Left lung (tissue), 4 donors: ENCODE measurements at regions not wholly inside any gene's neighbourhood (a gene's known extent, or its start where the extent isn't known, plus 50 kb on each side); places are given as distances from the start of the nearest gene placed in this dataset.

Experiments used
- ATAC-seq: fragments of 200-7000 bp; cut with Tn5 transposase; one replicate; pipeline ENCODE4 v1.9.1; 2020; ENCODE audit warnings: moderate library complexity
- DNase-seq, 4 donors: peaks; one replicate each; pipeline ENCODE4 v3.0.0-alpha.2; 2013 to 2020
- H3K27ac ChIP-seq, 2 donors: fragments of 200-600 bp; sonication (generic) in 1 of 2; one replicate each; pipeline versions ENCODE4 v1.5.0 to v1.8.0; 2020 to 2021
- H3K27me3 ChIP-seq, 2 donors: fragments of 200-600 bp; sonication (generic) in 1 of 2; one replicate each; pipeline versions ENCODE4 v1.5.0 to v1.8.0; 2020 to 2021
- H3K36me3 ChIP-seq, 2 donors: fragments of 200-600 bp; sonication (generic) in 1 of 2; one replicate each; pipeline versions ENCODE4 v1.5.0 to v1.8.0; 2020 to 2021
- H3K4me1 ChIP-seq, 2 donors: fragments of 200-600 bp; one replicate each; pipeline ENCODE4 v1.8.0; 2021
- H3K4me3 ChIP-seq, 2 donors: fragments of 200-600 bp; sonication (generic) in 1 of 2; one replicate each; pipeline versions ENCODE4 v1.5.0 to v1.8.0; 2020 to 2021; ENCODE audit warnings: mild to moderate bottlenecking in 1 of 2
- H3K9me3 ChIP-seq, 2 donors: fragments of 200-600 bp; sonication (generic) in 1 of 2; one replicate each; pipeline versions ENCODE4 v1.5.0 to v1.8.0; 2020 to 2021
- CTCF ChIP-seq, 2 donors: fragments of 200-600 bp; sonication (generic) in 1 of 2; IDR thresholded peaks; one replicate each; pipeline versions ENCODE4 v1.5.0 to v1.8.0; 2021; ENCODE audit warnings: antibody characterized with exemption in 2 of 2
- intact Hi-C, 2 donors: fragments of 100-400 bp; cut with DNase I; formaldehyde crosslinking; loops; one replicate each; pipeline versions ENCODE4 v1.11.2 to v1.14.2; 2022
- donor health status: DM: no; HTN: yes; CAD: no.
- donor health status: DM: no; HTN: no; CAD: no.

DNA sequence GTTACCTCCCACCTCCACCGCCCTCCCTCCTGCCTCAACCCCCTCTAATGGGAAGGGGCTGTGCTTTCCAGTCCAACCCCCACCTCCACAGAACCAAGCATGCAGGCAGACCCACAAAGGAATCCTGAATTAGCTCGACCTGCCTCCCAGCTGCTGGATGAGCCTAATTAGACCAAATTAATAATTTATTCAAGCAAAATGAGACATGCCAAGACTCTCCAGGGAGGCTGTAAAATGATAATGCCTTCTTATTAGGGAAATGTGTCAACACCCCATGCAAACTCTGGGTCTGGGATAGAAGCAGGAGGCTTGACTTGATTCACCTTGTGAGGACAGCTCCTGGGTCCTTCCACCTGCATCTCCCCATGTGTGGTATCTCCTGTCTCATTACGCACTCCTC, 59.4 kb upstream of the HMGXB4 start:
- no peak overlapping the region for H3K27ac ChIP-seq
- intact Hi-C loops = no loop called here
- ATAC-seq (no peak), DNase-seq (no peak)
- TF ChIP-seq CTCF (IDR thresholded peaks at IDR 0.05) = no peak
- no peak overlapping the region for H3K4me3 ChIP-seq
- no peaks in the 10 kb centered on the region for H3K4me1 ChIP-seq
- H3K27me3 ChIP-seq = peaks cover 0 to 38% of the 10 kb centered on the region in 2 donors
- no peaks in the 10 kb centered on the region for H3K9me3 ChIP-seq
- no peaks in the 10 kb centered on the region for H3K36me3 ChIP-seq

GRCh38 chr22:35198738-35199137, 58.6 kb upstream of the HMGXB4 start:
- H3K9me3 ChIP-seq = no peaks in the 10 kb centered on the region
- no peaks in the 10 kb centered on the region for H3K36me3 ChIP-seq
- TF ChIP-seq CTCF (IDR thresholded peaks at IDR 0.05) = no peak
- no peak for DNase-seq
- H3K27ac ChIP-seq = no peak overlapping the region
- intact Hi-C loops = no loop called here
- no peak overlapping the region for H3K4me3 ChIP-seq
- no peaks in the 10 kb centered on the region for H3K4me1 ChIP-seq
- ATAC-seq = no peak
- H3K27me3 ChIP-seq = peaks cover 0 to 38% of the 10 kb centered on the region in 2 donors

DNA sequence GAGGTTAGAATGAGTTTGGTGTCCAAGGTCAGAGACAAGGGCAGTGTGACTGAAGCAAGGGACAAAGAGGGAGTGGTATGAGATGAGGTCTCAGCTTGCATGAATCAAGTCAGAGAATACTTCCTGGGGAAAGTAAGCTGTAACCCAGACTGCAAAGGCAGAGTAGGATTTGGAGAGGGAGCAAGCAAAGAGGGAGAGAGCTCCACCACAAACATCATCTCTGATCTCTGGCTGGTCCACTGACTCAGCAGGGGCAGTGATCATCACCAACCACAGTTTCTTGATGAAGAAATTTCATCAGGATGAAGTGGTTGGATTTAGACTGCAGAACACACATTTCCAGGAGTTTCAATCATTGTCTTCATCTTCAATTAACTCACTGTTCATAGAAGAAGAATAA, 54.9 kb upstream of the HMGXB4 start:
- ATAC-seq = no peak
- no peak for DNase-seq
- Histone ChIP-seq H3K4me1 (no peaks in the 10 kb centered on the region), H3K36me3 (no peaks in the 10 kb centered on the region), H3K9me3 (no peaks in the 10 kb centered on the region), H3K27ac (no peak overlapping the region), H3K27me3 (peaks cover 0 to 36% of the 10 kb centered on the region in 2 donors), H3K4me3 (no peak overlapping the region)
- intact Hi-C loops = no loop called here
- TF ChIP-seq CTCF (IDR thresholded peaks at IDR 0.05) = no peak

- no peak for DNase-seq
- Histone ChIP-seq H3K4me3 (no peak overlapping the region), H3K4me1 (no peaks in the 10 kb centered on the region), H3K36me3 (no peaks in the 10 kb centered on the region), H3K27me3 (peaks cover 0 to 36% of the 10 kb centered on the region in 2 donors), H3K27ac (no peak overlapping the region), H3K9me3 (no peaks in the 10 kb centered on the region)
- intact Hi-C loops = no loop called here
- TF ChIP-seq CTCF (IDR thresholded peaks at IDR 0.05) = no peak
- no peak for ATAC-seq
These were observed 53.7 kb upstream of the HMGXB4 start for GRCh38 chr22:35203583-35203982.

- no peaks in the 10 kb centered on the region for H3K36me3 ChIP-seq
- H3K27ac ChIP-seq = no peak overlapping the region
- no peaks in the 10 kb centered on the region for H3K4me1 ChIP-seq
- ATAC-seq (no peak), DNase-seq (peak in 1 of 4 donors; percentile 1)
- no peaks in the 10 kb centered on the region for H3K9me3 ChIP-seq
- H3K27me3 ChIP-seq = peaks cover 0 to 30% of the 10 kb centered on the region in 2 donors
- H3K4me3 ChIP-seq = no peak overlapping the region
- intact Hi-C loops = no loop called here
- TF ChIP-seq CTCF (IDR thresholded peaks at IDR 0.05) = no peak
These were observed 52.2 kb upstream of the HMGXB4 start for GRCh38 chr22:35204807-35205775.
